ENCODE measurements at regions not wholly inside any gene's neighbourhood (a gene's known extent, or its start where the extent isn't known, plus 50 kb on each side); places are given as distances from the start of the nearest gene placed in this dataset.
"Not testable (repeated sequence)": the region's sequence is repeated elsewhere in the genome, so short reads cannot be mapped to it uniquely, and the experiment has no call there.

DNA sequence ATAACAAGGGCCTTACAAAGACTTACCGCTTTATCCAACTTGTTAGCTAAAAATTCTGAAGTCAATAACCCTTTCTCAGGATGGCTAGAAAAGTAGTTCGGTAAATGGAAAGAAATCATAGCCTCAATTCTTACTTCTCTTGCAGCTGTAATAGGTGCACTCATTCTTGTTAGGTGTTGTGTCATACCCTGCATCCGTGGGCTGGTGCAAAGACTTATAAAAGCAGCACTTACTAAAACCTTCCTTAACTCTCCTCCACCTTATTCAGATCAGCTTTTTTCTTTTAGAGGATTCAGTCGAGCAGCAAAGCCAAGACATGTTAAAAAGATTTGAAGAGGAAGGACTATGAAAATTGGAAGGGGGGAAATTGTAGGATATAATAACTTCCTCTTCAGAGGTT lies 238.2 kb upstream of the DIO3 start:
- WGBS, result 92% methylated on average over 4 of the region's 4 CpGs
- Histone ChIP-seq H2BK120ac (ENCODE audit: low read depth, low read length) (no peak overlapping the region), H2BK5ac (ENCODE audit: low read depth, low read length, poor library complexity, severe bottlenecking) (no peak overlapping the region), H3K27me3 (ENCODE audit: control insufficient read depth in 1 of 2, insufficient read depth in 1 of 2, low read length in 2 of 2) (no peaks in the 10 kb centered on the region), H3K23ac (ENCODE audit: low read length in 2 of 2) (no peak overlapping the region), H3K9ac (ENCODE audit: low read length) (no peak overlapping the region), H3K27ac (ENCODE audit: low read length, poor library complexity, severe bottlenecking) (no peak overlapping the region), H2BK12ac (ENCODE audit: low read length in 2 of 2) (no peak overlapping the region), H3K4me1 (ENCODE audit: control insufficient read depth, insufficient read depth, low read depth, low read length) (no peaks in the 10 kb centered on the region), H2BK15ac (ENCODE audit: low read depth, poor library complexity, severe bottlenecking) (no peak overlapping the region), H3K14ac (ENCODE audit: low read length in 2 of 2) (no peak overlapping the region), H3K36me3 (ENCODE audit: control insufficient read depth in 1 of 2, insufficient read depth in 2 of 2, low read depth in 1 of 2, low read length in 2 of 2) (no peaks in the 10 kb centered on the region), H3K4ac (ENCODE audit: low read depth in 1 of 2, low read length in 2 of 2) (no peak overlapping the region), H2AK5ac (ENCODE audit: low read length, severe bottlenecking) (no peak overlapping the region), H3K9me3 (ENCODE audit: control insufficient read depth, low read length) (peaks cover 37% of the 10 kb centered on the region), H3K18ac (ENCODE audit: low read depth in 1 of 2, low read length in 2 of 2) (no peak overlapping the region), H3K4me3 (ENCODE audit: insufficient read depth in 1 of 2, low read depth in 1 of 2, low read length in 2 of 2) (no peak overlapping the region), H4K8ac (ENCODE audit: low read length) (no peak overlapping the region), H3K79me1 (replicated peaks; ENCODE audit: low read length, poor library complexity, severe bottlenecking) (no peaks in the 10 kb centered on the region), H3K4me2 (ENCODE audit: low read length, poor library complexity, severe bottlenecking) (no peak overlapping the region), H2AFZ (ENCODE audit: low read depth, low read length) (no peak overlapping the region), H4K91ac (ENCODE audit: low read length) (no peak overlapping the region)
- DNase-seq, result no peak

DNA sequence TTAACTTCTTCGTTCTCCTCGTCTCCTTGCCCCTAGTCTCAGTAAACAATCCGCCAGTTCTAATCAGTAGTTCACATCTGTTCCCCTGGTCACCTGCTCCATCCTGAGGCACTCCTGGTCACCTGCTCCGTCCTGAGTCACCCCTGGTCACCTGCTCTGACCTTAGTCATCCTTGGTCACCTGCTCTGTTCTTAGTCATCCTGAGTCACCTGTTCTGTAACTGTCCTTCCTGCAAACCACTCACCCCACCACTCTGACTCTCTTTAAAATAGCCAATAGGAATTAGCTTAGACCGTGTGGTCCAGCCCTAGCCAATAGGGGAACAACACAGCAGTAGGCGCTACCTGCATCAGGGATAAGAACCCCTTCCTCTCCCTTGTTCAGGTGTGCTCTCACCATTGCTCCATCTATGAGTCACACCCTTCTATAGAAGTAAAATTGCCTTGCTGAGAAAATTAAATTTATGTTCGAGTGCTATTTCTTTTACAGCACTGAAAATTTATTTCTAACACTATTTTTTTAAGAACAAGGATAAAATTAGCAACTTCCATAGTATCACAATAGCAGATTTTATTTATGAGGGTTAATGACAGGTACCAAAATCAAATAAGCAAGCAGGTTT lies 237.6 kb upstream of the DIO3 start:
- not testable (repeated sequence) for H2BK5ac ChIP-seq (ENCODE audit: low read depth, low read length, poor library complexity, severe bottlenecking); H3K27me3 ChIP-seq (ENCODE audit: control insufficient read depth in 1 of 2, insufficient read depth in 1 of 2, low read length in 2 of 2); H3K4me2 ChIP-seq (ENCODE audit: low read length, poor library complexity, severe bottlenecking); H2BK15ac ChIP-seq (ENCODE audit: low read depth, poor library complexity, severe bottlenecking); H2BK120ac ChIP-seq (ENCODE audit: low read depth, low read length); H3K79me1 ChIP-seq (replicated peaks; ENCODE audit: low read length, poor library complexity, severe bottlenecking); H4K8ac ChIP-seq (ENCODE audit: low read length); H3K27ac ChIP-seq (ENCODE audit: low read length, poor library complexity, severe bottlenecking); H3K36me3 ChIP-seq (ENCODE audit: control insufficient read depth in 1 of 2, insufficient read depth in 2 of 2, low read depth in 1 of 2, low read length in 2 of 2); H3K14ac ChIP-seq (ENCODE audit: low read length in 2 of 2); H3K4me3 ChIP-seq (ENCODE audit: insufficient read depth in 1 of 2, low read depth in 1 of 2, low read length in 2 of 2); H3K23ac ChIP-seq (ENCODE audit: low read length in 2 of 2); H2AFZ ChIP-seq (ENCODE audit: low read depth, low read length); DNase-seq; H4K91ac ChIP-seq (ENCODE audit: low read length); H3K4me1 ChIP-seq (ENCODE audit: control insufficient read depth, insufficient read depth, low read depth, low read length); H2AK5ac ChIP-seq (ENCODE audit: low read length, severe bottlenecking); H3K4ac ChIP-seq (ENCODE audit: low read depth in 1 of 2, low read length in 2 of 2); H2BK12ac ChIP-seq (ENCODE audit: low read length in 2 of 2); H3K18ac ChIP-seq (ENCODE audit: low read depth in 1 of 2, low read length in 2 of 2); H3K9ac ChIP-seq (ENCODE audit: low read length)
- peaks cover 37% of the 10 kb centered on the region for H3K9me3 ChIP-seq (ENCODE audit: control insufficient read depth, low read length)
- 76% methylated on average over 6 of the region's 7 CpGs for WGBS

DNA sequence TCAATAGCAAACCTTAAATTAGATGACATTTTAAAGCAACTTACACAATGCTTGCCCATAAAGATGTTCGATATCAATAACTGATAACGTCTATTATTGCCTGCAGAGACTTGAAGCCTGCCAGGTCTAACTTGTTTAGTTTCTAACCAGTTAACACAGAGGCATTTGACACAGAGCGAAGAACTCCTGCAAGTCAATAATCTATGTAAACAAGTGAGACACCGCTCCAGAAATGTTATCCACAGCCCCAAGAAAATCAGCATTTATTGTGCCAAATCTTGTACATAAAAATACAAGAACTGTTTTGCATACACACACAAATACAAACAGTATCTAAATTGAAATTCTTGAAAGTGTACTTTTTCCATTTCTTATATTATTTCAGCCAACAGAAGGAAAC lies 236.0 kb upstream of the DIO3 start:
- Histone ChIP-seq H4K8ac (ENCODE audit: low read length) (no peak overlapping the region), H3K36me3 (ENCODE audit: control insufficient read depth in 1 of 2, insufficient read depth in 2 of 2, low read depth in 1 of 2, low read length in 2 of 2) (no peaks in the 10 kb centered on the region), H3K23ac (ENCODE audit: low read length in 2 of 2) (no peak overlapping the region), H3K4ac (ENCODE audit: low read depth in 1 of 2, low read length in 2 of 2) (no peak overlapping the region), H3K9ac (ENCODE audit: low read length) (no peak overlapping the region), H3K4me2 (ENCODE audit: low read length, poor library complexity, severe bottlenecking) (no peak overlapping the region), H2BK12ac (ENCODE audit: low read length in 2 of 2) (no peak overlapping the region), H2BK5ac (ENCODE audit: low read depth, low read length, poor library complexity, severe bottlenecking) (no peak overlapping the region), H2AFZ (ENCODE audit: low read depth, low read length) (no peak overlapping the region), H2BK120ac (ENCODE audit: low read depth, low read length) (no peak overlapping the region), H3K27ac (ENCODE audit: low read length, poor library complexity, severe bottlenecking) (no peak overlapping the region), H3K9me3 (ENCODE audit: control insufficient read depth, low read length) (peaks cover 38% of the 10 kb centered on the region), H3K14ac (ENCODE audit: low read length in 2 of 2) (no peak overlapping the region), H2AK5ac (ENCODE audit: low read length, severe bottlenecking) (no peak overlapping the region), H2BK15ac (ENCODE audit: low read depth, poor library complexity, severe bottlenecking) (no peak overlapping the region), H3K4me3 (ENCODE audit: insufficient read depth in 1 of 2, low read depth in 1 of 2, low read length in 2 of 2) (no peak overlapping the region), H3K18ac (ENCODE audit: low read depth in 1 of 2, low read length in 2 of 2) (no peak overlapping the region), H3K79me1 (replicated peaks; ENCODE audit: low read length, poor library complexity, severe bottlenecking) (no peaks in the 10 kb centered on the region), H4K91ac (ENCODE audit: low read length) (no peak overlapping the region), H3K4me1 (ENCODE audit: control insufficient read depth, insufficient read depth, low read depth, low read length) (no peaks in the 10 kb centered on the region), H3K27me3 (ENCODE audit: control insufficient read depth in 1 of 2, insufficient read depth in 1 of 2, low read length in 2 of 2) (peaks cover 0 to 11% of the 10 kb centered on the region in 2 experiments)
- no peak for DNase-seq
- WGBS, result 86% methylated on average over 4 of the region's 4 CpGs

DNA sequence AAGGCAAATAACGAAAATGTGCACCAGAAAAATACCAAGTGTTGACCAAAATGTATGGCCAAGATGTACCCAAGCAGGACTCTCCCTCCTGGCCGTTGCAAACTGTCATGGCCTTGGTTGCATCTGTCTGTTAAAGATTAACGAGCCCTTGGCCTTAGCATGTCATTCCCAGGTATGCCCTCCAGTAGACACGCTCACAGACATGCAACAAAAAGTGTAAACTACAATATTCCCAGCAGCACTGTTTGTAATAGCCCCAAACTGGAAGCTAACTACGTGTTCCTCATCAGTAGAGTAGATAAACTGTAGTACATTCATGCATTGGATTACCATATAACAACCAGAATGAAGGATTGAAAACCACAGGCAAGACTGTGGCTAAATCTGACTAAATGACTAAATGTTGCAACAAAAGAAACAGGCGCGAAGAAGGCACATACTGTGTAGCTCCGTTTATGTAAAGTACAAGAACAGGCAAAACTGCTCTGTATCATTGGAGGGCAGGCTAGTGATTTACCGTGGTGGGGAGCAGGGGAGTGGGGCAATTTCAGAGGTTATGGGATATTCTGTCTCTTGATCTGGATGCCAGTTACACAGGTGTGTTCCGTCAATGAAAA lies 232.8 kb upstream of the DIO3 start:
- Histone ChIP-seq H3K14ac (ENCODE audit: low read length in 2 of 2) (no peak overlapping the region), H3K4me2 (ENCODE audit: low read length, poor library complexity, severe bottlenecking) (no peak overlapping the region), H3K4ac (ENCODE audit: low read depth in 1 of 2, low read length in 2 of 2) (no peak overlapping the region), H3K9ac (ENCODE audit: low read length) (no peak overlapping the region), H3K27me3 (ENCODE audit: control insufficient read depth in 1 of 2, insufficient read depth in 1 of 2, low read length in 2 of 2) (peaks cover 0 to 26% of the 10 kb centered on the region in 2 experiments), H3K23ac (ENCODE audit: low read length in 2 of 2) (no peak overlapping the region), H3K36me3 (ENCODE audit: control insufficient read depth in 1 of 2, insufficient read depth in 2 of 2, low read depth in 1 of 2, low read length in 2 of 2) (no peaks in the 10 kb centered on the region), H4K91ac (ENCODE audit: low read length) (no peak overlapping the region), H3K4me1 (ENCODE audit: control insufficient read depth, insufficient read depth, low read depth, low read length) (no peaks in the 10 kb centered on the region), H4K8ac (ENCODE audit: low read length) (no peak overlapping the region), H2AFZ (ENCODE audit: low read depth, low read length) (no peak overlapping the region), H3K9me3 (ENCODE audit: control insufficient read depth, low read length) (peaks cover 18% of the 10 kb centered on the region), H2BK12ac (ENCODE audit: low read length in 2 of 2) (no peak overlapping the region), H3K18ac (ENCODE audit: low read depth in 1 of 2, low read length in 2 of 2) (no peak overlapping the region), H2AK5ac (ENCODE audit: low read length, severe bottlenecking) (no peak overlapping the region), H2BK120ac (ENCODE audit: low read depth, low read length) (no peak overlapping the region), H2BK5ac (ENCODE audit: low read depth, low read length, poor library complexity, severe bottlenecking) (no peak overlapping the region), H3K27ac (ENCODE audit: low read length, poor library complexity, severe bottlenecking) (no peak overlapping the region), H3K4me3 (ENCODE audit: insufficient read depth in 1 of 2, low read depth in 1 of 2, low read length in 2 of 2) (no peak overlapping the region), H2BK15ac (ENCODE audit: low read depth, poor library complexity, severe bottlenecking) (no peak overlapping the region), H3K79me1 (replicated peaks; ENCODE audit: low read length, poor library complexity, severe bottlenecking) (no peaks in the 10 kb centered on the region)
- 67% methylated on average over 9 of the region's 10 CpGs for WGBS
- no peak for DNase-seq
